ENCODE measurements at regions not wholly inside any gene's neighbourhood (a gene's known extent, or its start where the extent isn't known, plus 50 kb on each side); places are given as distances from the start of the nearest gene placed in this dataset.

DNA sequence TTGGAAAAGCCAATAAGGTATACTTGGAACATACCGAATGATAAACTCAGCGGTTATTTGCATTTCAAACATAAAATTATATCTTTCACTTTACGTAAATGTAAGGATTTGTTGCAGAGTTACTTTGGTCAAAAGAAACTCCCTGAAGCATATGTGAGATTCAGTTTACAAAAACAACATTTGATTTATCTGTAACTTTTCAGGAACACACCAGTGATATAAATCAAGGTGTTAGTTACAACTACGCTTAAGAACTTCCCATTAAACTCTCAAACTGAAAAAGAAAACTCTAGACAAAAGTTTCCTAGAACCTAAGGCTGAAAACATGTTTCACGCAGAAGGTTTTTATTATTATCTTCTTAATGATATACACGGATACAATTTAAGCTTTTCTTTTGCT, 110.6 kb upstream of the MEIS1 start:
- 77 to 80% methylated on average over 6 of the region's 6 CpGs for WGBS, 2 donors
- TF ChIP-seq, protein P1, sequence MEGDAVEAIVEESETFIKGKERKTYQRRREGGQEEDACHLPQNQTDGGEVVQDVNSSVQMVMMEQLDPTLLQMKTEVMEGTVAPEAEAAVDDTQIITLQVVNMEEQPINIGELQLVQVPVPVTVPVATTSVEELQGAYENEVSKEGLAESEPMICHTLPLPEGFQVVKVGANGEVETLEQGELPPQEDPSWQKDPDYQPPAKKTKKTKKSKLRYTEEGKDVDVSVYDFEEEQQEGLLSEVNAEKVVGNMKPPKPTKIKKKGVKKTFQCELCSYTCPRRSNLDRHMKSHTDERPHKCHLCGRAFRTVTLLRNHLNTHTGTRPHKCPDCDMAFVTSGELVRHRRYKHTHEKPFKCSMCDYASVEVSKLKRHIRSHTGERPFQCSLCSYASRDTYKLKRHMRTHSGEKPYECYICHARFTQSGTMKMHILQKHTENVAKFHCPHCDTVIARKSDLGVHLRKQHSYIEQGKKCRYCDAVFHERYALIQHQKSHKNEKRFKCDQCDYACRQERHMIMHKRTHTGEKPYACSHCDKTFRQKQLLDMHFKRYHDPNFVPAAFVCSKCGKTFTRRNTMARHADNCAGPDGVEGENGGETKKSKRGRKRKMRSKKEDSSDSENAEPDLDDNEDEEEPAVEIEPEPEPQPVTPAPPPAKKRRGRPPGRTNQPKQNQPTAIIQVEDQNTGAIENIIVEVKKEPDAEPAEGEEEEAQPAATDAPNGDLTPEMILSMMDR (IDR thresholded peaks at IDR 0.05), result no peak
- TF ChIP-seq POLR2A (IDR thresholded peaks at IDR 0.05), result no peak
- DNase-seq (ENCODE audit: low spot score in 2 of 2), result no peak
- intact Hi-C loops (cut with DNase I; ENCODE audit: low total_unique reads), result no loop called here
- no peak overlapping the region for H3K4me3 ChIP-seq (ENCODE audit: low read depth, poor library complexity, severe bottlenecking)

DNA sequence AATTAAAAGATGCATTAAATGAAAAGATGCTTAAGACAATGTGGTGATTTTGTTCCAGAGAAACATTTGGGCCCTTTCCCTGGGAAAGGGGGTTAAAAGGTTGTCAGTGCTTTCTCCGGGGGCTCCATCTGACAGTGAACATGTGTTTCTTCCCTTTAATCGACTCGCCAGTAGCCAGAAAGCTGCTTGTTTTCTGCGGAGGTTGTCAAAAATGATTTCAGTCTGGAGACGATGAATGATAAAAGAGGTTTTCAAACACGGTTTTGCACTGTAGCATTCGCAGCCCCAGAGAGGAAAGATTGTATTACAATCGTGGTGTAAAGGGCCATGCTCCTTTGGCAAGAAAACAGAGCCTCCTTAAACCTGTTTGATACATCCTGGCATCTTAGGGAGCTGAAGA, 111.5 kb upstream of the MEIS1 start:
- TF ChIP-seq, protein P1 (IDR thresholded peaks at IDR 0.05), result no peak
- no peak for TF ChIP-seq POLR2A (IDR thresholded peaks at IDR 0.05)
- no peak for DNase-seq (ENCODE audit: low spot score in 2 of 2)
- H3K4me3 ChIP-seq (ENCODE audit: low read depth, poor library complexity, severe bottlenecking), result no peak overlapping the region
- intact Hi-C loops (cut with DNase I; ENCODE audit: low total_unique reads), result no loop called here
- 77 to 82% methylated on average over 8 of the region's 8 CpGs for WGBS, 2 donors

DNA sequence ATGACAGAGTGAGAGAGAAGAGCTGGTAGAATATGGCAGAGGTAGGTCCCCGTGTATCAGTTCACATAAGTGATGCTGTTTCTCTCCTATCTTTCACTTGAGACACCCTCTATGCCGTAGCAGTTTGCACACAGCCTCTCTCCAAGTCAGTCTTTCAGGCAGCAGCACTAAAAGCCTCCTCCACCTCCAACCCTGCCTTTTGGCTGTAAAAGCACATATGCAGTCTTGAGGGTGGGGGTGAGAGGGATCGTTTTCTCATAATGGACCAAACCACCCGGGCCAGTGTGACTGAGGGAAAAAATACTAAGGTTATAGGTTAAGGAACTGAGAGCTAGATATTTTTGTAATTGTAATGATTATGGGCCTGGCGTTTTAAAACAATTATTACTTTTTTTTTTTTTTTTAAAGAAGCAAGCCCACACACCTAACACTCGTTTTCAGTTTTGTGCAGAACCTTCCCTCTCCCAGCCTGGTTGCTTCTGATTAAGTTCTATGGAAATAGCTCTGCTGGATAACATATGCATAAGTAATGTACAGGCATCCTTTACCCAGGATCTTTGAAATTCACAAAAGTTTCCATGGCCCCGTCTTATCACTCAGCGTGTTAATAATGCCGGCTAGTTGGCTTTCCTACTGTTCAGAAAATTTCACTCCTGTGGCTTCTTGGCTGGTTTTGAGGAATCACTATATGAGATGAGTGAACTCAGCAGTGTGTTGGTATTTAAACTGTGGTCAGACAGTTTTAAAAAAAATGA, 112.2 kb upstream of the MEIS1 start:
- DNase-seq (ENCODE audit: low spot score in 2 of 2), result no peak
- 79 to 81% methylated on average over 9 of the region's 9 CpGs for WGBS, 2 donors
- intact Hi-C loops (cut with DNase I; ENCODE audit: low total_unique reads), result no loop called here
- no peak for TF ChIP-seq POLR2A (IDR thresholded peaks at IDR 0.05)
- TF ChIP-seq, protein P1 (IDR thresholded peaks at IDR 0.05), result no peak
- no peak overlapping the region for H3K4me3 ChIP-seq (ENCODE audit: low read depth, poor library complexity, severe bottlenecking)

DNA sequence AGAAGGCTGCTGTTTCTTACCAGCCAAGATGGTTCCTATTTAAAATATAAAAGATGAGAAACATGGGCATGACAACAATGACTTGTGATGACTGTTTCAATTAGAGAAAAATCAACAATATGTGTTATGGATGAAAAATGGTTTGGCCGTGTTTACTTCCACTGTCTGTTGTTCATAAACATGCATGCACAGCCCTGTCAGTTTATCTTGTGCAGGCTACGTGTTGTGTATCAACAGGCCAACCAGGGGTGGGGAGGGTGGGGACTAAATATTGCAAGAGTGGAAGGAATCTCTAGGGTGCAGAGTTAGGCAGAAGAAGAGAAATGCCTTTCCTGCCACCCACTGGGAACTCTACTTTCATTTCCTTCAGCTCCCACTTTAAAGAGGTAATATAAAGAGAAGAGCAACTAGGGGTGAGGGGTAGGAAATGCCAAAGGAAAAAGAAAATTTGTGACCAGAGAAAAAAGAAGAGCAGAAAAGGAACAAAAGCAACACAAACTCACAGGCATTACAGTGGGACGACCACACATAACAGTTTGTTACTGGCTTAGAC, 116.8 kb upstream of the MEIS1 start:
- 61 to 64% methylated on average over 3 of the region's 3 CpGs for WGBS, 2 donors
- TF ChIP-seq, protein P1 (IDR thresholded peaks at IDR 0.05), result no peak
- no peak for TF ChIP-seq POLR2A (IDR thresholded peaks at IDR 0.05)

DNA sequence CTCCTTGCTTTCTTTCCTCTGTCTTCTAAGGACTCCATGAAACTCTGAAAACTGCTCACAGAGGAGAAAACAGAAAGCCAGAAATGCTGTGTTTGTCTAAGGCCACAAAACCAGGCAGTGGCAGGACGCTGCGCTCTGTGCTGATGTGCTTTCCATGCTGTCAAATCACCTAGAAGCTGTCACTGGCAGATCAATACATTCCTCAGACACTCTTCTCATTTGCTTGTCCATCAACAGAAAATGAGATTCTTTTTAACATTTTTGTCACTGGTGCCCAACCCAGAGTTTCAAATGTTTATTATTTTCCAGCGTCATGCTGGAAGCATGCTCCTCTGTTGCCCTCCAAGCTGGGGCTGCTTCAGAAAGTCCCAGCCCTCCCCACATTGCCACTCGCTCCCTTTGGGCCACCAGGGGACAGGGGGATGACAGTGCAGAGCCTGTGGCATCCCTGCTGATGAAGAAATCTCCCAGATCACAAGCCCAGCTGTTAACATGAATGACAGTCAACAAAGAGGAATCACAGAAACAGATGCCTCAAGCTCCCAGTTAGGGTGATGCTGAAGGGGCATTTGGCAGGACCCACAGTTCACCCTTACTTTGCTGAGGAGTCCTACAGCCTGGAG, 117.5 kb upstream of the MEIS1 start:
- H3K4me3 ChIP-seq (ENCODE audit: low read depth, poor library complexity, severe bottlenecking), result no peak overlapping the region
- intact Hi-C loops (cut with DNase I; ENCODE audit: low total_unique reads), result no loop called here
- no peak for DNase-seq (ENCODE audit: low spot score in 2 of 2)
- 75 to 81% methylated on average over 4 of the region's 4 CpGs for WGBS, 2 donors
- no peak for TF ChIP-seq POLR2A (IDR thresholded peaks at IDR 0.05)
- TF ChIP-seq, protein P1 (IDR thresholded peaks at IDR 0.05), result no peak

More for the DNA sequence above, 116.8 kb upstream of the MEIS1 start:
- H3K4me3 ChIP-seq (ENCODE audit: low read depth, poor library complexity, severe bottlenecking), result no peak overlapping the region
- intact Hi-C loops (cut with DNase I; ENCODE audit: low total_unique reads), result no loop called here
- DNase-seq (ENCODE audit: low spot score in 2 of 2), result no peak
